ENCODE measurements at regions not wholly inside any gene's neighbourhood (a gene's known extent, or its start where the extent isn't known, plus 50 kb on each side); places are given as distances from the start of the nearest gene placed in this dataset.

GRCh38 chr19:30997222-30997621 lies 352.0 kb downstream of the TSHZ3 start:
- no peak for TF ChIP-seq CTCF (IDR thresholded peaks at IDR 0.05)
- no peak for TF ChIP-seq EZH2 (IDR thresholded peaks at IDR 0.05)

Measured in neural progenitor cell (in vitro differentiated cells).